ENCODE measurements at regions not wholly inside any gene's neighbourhood (a gene's known extent, or its start where the extent isn't known, plus 50 kb on each side); places are given as distances from the start of the nearest gene placed in this dataset.

- no peak overlapping the region for H3K4me3 ChIP-seq (ENCODE audit: low read depth, low read length, poor library complexity, severe bottlenecking)
- H3K4me2 ChIP-seq (ENCODE audit: low read length): no peak overlapping the region
- H4K20me1 ChIP-seq (ENCODE audit: insufficient read depth, low read length): no peaks in the 10 kb centered on the region
- no peaks in the 10 kb centered on the region for H3K79me2 ChIP-seq (ENCODE audit: insufficient read depth, low read depth, low read length)
- ChIA-PET POLR2A (no interaction called here), CTCF (ENCODE audit: unreplicated experiment) (no interaction called here)
- H3K9me2 ChIP-seq (ENCODE audit: insufficient read depth, low read length): no peaks in the 10 kb centered on the region
- no peaks in the 10 kb centered on the region for H3K9me3 ChIP-seq (ENCODE audit: low read length)
- H3K36me3 ChIP-seq (ENCODE audit: insufficient read depth, low read length): no peaks in the 10 kb centered on the region
- BruUV-seq (replicated peaks): no TSS peak
- H2AFZ ChIP-seq (ENCODE audit: low read length): no peak overlapping the region
- H3K27ac ChIP-seq (ENCODE audit: low read depth, low read length, poor library complexity, severe bottlenecking): no peak overlapping the region
- H3K4me1 ChIP-seq (ENCODE audit: insufficient read depth, low read length, poor library complexity, severe bottlenecking): no peaks in the 10 kb centered on the region
- intact Hi-C loops (cut with micrococcal nuclease; ENCODE audit: unreplicated experiment): no loop called here
- TF ChIP-seq EZH2phosphoT487 (IDR thresholded peaks at IDR 0.05; ENCODE audit: borderline replicate concordance, low read depth, low read length): no peak
- TF ChIP-seq, protein P1, sequence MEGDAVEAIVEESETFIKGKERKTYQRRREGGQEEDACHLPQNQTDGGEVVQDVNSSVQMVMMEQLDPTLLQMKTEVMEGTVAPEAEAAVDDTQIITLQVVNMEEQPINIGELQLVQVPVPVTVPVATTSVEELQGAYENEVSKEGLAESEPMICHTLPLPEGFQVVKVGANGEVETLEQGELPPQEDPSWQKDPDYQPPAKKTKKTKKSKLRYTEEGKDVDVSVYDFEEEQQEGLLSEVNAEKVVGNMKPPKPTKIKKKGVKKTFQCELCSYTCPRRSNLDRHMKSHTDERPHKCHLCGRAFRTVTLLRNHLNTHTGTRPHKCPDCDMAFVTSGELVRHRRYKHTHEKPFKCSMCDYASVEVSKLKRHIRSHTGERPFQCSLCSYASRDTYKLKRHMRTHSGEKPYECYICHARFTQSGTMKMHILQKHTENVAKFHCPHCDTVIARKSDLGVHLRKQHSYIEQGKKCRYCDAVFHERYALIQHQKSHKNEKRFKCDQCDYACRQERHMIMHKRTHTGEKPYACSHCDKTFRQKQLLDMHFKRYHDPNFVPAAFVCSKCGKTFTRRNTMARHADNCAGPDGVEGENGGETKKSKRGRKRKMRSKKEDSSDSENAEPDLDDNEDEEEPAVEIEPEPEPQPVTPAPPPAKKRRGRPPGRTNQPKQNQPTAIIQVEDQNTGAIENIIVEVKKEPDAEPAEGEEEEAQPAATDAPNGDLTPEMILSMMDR (conservative IDR thresholded peaks at IDR 0.05; ENCODE audit: low read length): no peak
- DNase-seq (ENCODE audit: low spot score): no peak
These were observed 171.3 kb upstream of the PARD3B start for GRCh38 chr2:204373942-204374341.

- DNase-seq (ENCODE audit: low spot score): no peak
- TF ChIP-seq, protein P1 (conservative IDR thresholded peaks at IDR 0.05; ENCODE audit: low read length): no peak
- no peak for TF ChIP-seq EZH2phosphoT487 (IDR thresholded peaks at IDR 0.05; ENCODE audit: borderline replicate concordance, low read depth, low read length)
- Histone ChIP-seq H3K9me3 (ENCODE audit: low read length) (no peaks in the 10 kb centered on the region), H2AFZ (ENCODE audit: low read length) (no peak overlapping the region), H3K4me3 (ENCODE audit: low read depth, low read length, poor library complexity, severe bottlenecking) (no peak overlapping the region), H4K20me1 (ENCODE audit: insufficient read depth, low read length) (no peaks in the 10 kb centered on the region), H3K9me2 (ENCODE audit: insufficient read depth, low read length) (no peaks in the 10 kb centered on the region), H3K4me1 (ENCODE audit: insufficient read depth, low read length, poor library complexity, severe bottlenecking) (no peaks in the 10 kb centered on the region), H3K27ac (ENCODE audit: low read depth, low read length, poor library complexity, severe bottlenecking) (no peak overlapping the region), H3K79me2 (ENCODE audit: insufficient read depth, low read depth, low read length) (no peaks in the 10 kb centered on the region), H3K4me2 (ENCODE audit: low read length) (no peak overlapping the region), H3K36me3 (ENCODE audit: insufficient read depth, low read length) (no peaks in the 10 kb centered on the region)
- CTCF ChIA-PET (ENCODE audit: unreplicated experiment): no interaction called here
- intact Hi-C loops (cut with micrococcal nuclease; ENCODE audit: unreplicated experiment): no loop called here
- BruUV-seq (replicated peaks): no TSS peak
- POLR2A ChIA-PET: interaction anchor here (0.6 to 0.7 kb wide), 3 partner anchors 22 to 535 kb away, joined by 3 read pairs; no protein-coding TSS in a partner anchor
These were observed 165.0 kb upstream of the PARD3B start for GRCh38 chr2:204380141-204380881.

DNA sequence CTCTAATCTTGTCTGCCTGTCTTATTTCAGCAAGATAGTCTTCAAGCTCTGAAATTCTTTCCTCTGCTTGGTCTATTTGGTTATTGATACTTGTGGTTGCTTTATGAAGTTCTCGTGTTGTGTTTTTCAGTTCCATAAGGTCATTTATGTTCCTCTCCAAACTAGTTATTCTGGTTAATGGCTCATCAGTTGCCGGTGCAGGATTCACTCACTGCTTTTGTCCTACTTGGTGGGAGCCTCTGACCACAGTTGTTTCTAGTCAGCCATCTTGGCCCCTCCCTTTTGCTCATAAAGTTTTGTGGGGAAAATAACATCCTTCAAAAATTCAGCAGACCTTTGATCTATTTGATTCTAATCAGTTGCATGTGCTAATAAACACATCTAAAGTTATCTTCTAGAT lies 158.6 kb upstream of the PARD3B start:
- no peak for DNase-seq (ENCODE audit: low spot score)
- intact Hi-C loops (cut with micrococcal nuclease; ENCODE audit: unreplicated experiment): no loop called here
- H3K36me3 ChIP-seq (ENCODE audit: insufficient read depth, low read length): no peaks in the 10 kb centered on the region
- H3K9me2 ChIP-seq (ENCODE audit: insufficient read depth, low read length): no peaks in the 10 kb centered on the region
- no peak overlapping the region for H3K4me3 ChIP-seq (ENCODE audit: low read depth, low read length, poor library complexity, severe bottlenecking)
- no peak overlapping the region for H3K4me2 ChIP-seq (ENCODE audit: low read length)
- no peaks in the 10 kb centered on the region for H3K79me2 ChIP-seq (ENCODE audit: insufficient read depth, low read depth, low read length)
- no peak overlapping the region for H2AFZ ChIP-seq (ENCODE audit: low read length)
- ChIA-PET POLR2A (no interaction called here), CTCF (ENCODE audit: unreplicated experiment) (no interaction called here)
- no peaks in the 10 kb centered on the region for H3K4me1 ChIP-seq (ENCODE audit: insufficient read depth, low read length, poor library complexity, severe bottlenecking)
- no peaks in the 10 kb centered on the region for H3K9me3 ChIP-seq (ENCODE audit: low read length)
- BruUV-seq (replicated peaks): no TSS peak
- H4K20me1 ChIP-seq (ENCODE audit: insufficient read depth, low read length): no peaks in the 10 kb centered on the region
- H3K27ac ChIP-seq (ENCODE audit: low read depth, low read length, poor library complexity, severe bottlenecking): no peak overlapping the region
- TF ChIP-seq, protein P1 (conservative IDR thresholded peaks at IDR 0.05; ENCODE audit: low read length): no peak
- TF ChIP-seq EZH2phosphoT487 (IDR thresholded peaks at IDR 0.05; ENCODE audit: borderline replicate concordance, low read depth, low read length): no peak
